ENCODE measurements at regions not wholly inside any gene's neighbourhood (a gene's known extent, or its start where the extent isn't known, plus 50 kb on each side); places are given as distances from the start of the nearest gene placed in this dataset.

DNA sequence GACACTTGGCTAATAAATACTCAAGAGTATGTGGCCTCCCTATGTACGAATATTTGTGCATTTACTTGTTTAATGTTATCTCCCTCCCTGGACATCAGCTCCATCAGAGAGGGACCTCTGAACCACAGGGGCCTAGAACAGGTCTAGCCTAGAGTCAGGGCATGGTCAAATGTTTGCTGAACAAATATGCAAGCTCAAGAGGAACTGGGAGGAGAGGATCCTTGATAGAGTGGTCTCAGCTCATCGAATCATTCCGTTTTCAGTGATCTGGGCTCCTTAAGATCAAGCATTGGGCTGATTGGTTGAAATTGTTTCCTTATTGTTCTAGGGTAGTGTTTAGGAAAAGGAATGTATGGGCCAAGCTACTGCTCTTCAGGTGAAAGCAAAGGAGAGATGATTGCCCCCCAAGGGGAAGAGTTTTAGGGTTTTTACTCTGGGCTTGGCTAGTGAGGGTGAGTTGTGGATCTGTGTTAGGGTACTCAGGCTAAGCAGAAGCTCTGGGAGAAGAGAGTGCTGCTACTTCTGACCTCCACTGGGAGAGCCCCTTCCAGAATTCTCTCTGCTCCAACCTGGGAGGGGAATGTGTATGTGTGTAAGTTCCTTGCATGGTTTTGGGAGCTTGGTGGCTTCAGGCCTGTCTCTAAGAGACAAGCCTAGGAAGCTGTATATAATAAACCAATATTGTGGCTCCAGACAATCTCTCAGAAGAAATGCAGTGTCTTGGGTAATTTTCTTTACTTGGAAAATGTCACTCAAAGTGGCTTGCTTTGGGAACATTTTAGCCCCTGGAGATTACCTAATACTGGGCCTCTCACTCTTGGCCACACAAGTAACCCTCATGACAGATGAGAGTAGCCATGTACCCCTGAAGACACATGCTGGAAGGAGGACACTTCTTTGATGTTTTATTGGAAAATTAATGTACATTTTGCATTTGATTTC is 110.0 kb downstream of the EMX2 start:
- H3K4me3 ChIP-seq (replicated peaks in 1 of 2; ENCODE audit: low read depth in 2 of 2, low read length in 2 of 2): no peak overlapping the region
- TF ChIP-seq, protein P1, sequence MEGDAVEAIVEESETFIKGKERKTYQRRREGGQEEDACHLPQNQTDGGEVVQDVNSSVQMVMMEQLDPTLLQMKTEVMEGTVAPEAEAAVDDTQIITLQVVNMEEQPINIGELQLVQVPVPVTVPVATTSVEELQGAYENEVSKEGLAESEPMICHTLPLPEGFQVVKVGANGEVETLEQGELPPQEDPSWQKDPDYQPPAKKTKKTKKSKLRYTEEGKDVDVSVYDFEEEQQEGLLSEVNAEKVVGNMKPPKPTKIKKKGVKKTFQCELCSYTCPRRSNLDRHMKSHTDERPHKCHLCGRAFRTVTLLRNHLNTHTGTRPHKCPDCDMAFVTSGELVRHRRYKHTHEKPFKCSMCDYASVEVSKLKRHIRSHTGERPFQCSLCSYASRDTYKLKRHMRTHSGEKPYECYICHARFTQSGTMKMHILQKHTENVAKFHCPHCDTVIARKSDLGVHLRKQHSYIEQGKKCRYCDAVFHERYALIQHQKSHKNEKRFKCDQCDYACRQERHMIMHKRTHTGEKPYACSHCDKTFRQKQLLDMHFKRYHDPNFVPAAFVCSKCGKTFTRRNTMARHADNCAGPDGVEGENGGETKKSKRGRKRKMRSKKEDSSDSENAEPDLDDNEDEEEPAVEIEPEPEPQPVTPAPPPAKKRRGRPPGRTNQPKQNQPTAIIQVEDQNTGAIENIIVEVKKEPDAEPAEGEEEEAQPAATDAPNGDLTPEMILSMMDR (IDR thresholded peaks at IDR 0.05; ENCODE audit: low read depth, low read length): no peak
- DNase-seq (ENCODE audit: low read depth in 2 of 2): no peak

DNA sequence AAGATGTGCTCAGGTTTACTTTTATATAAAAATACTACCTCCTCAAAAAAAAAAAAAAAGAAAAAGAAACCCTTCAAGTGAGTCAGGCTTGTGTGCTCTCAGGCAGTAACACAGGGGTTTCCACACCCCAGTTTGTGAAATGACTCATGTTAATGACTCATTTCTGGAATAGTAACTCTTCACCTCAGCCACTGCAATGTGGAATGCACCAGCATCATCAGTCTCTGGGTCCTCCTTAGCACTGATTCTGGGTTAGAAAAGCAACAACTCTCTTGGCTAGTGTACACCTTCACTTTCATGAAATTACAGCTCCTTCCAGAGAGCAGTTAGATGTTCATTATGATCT is 110.6 kb downstream of the EMX2 start:
- no peak overlapping the region for H3K4me3 ChIP-seq (replicated peaks in 1 of 2; ENCODE audit: low read depth in 2 of 2, low read length in 2 of 2)
- TF ChIP-seq, protein P1 (IDR thresholded peaks at IDR 0.05; ENCODE audit: low read depth, low read length): no peak
- DNase-seq (ENCODE audit: low read depth in 2 of 2): peak; percentile 71 to 79

DNA sequence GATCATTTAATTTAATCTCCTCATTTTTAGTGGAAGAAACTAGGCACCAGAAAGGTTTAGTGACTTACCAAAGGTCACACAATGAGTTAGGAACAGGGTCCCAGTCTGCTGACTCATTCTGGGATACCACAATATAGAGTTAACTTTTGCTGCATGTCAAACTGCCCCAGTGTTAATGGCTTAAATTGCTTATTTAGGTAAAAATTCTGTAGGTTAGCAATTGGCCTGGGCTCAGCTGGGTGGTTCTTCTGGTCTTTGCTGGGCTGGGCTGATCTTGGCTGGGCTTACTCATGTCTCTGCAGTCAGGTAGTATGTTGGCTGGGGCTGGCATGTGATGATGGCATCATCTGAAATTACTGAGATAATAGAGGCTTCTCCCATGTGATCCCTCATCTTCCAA is 111.6 kb downstream of the EMX2 start:
- H3K4me3 ChIP-seq (replicated peaks in 1 of 2; ENCODE audit: low read depth in 2 of 2, low read length in 2 of 2): no peak overlapping the region
- TF ChIP-seq, protein P1 (IDR thresholded peaks at IDR 0.05; ENCODE audit: low read depth, low read length): no peak
- no peak for DNase-seq (ENCODE audit: low read depth in 2 of 2)

DNA sequence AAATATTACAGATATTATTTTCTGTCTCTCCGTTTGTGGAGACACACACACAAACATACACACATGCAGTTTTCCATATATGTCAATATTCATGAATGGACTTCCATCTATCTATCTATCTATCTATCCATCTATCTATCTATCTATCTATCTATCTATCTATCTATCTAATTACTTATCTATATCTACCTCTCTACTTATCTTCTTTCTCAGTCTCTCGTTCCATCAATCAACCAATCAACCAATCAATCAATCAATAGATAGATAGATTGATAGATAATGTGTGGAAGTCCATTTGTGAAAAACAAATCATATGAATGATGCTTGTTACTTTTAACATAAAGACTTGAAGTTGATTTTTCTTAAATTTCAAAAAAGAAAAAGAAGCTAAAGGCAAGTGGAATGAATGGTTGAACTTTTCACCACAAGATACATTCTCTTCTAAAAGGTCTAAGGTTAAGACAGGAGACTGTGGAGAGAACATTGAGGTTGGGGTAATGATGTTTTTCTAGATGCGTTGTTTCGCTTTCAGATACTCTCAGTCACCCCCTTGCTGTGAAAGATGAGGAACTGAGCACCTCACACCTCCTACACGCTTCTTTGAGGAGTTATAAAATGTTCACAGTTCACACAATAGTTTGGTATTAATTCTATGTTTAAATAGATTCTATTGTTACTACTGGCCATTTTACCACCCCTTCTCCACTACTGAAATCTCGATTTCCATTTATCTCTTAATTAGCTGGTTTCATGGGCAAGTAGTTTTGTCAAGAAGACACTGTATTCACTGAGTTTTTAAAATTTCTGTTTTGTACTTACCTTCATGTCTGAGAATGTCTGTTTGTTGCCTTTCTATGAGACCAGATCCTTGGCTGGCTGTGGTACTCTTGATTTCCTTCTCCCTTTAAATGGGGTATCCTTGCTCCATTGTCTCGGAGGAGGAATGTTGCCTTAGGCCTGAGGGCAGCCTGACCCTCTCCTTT is 114.1 kb downstream of the EMX2 start:
- DNase-seq (ENCODE audit: low read depth in 2 of 2): no peak
- H3K4me3 ChIP-seq (replicated peaks in 1 of 2; ENCODE audit: low read depth in 2 of 2, low read length in 2 of 2): no peak overlapping the region
- TF ChIP-seq, protein P1 (IDR thresholded peaks at IDR 0.05; ENCODE audit: low read depth, low read length): no peak

DNA sequence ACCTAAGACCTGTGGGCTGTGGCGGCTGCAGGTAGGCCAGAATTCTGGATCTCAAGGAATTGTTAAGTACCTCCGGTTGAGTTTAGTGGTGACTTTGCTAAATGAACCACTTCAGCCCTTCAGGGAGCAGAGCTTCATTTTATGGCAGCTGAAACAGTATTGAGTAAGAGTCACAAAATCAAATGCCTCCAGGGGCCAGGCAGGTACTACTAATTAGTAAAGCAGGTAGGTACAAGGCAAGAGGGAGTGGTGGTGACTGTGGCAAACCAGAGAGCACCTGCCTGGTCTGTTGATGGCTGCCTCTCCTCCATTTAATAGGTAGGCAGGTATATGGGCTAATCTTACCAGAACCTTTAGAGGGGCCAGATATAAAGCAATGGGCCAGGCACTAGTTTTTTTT is 118.8 kb downstream of the EMX2 start:
- TF ChIP-seq, protein P1 (IDR thresholded peaks at IDR 0.05; ENCODE audit: low read depth, low read length): no peak
- no peak for DNase-seq (ENCODE audit: low read depth in 2 of 2)
- H3K4me3 ChIP-seq (replicated peaks in 1 of 2; ENCODE audit: low read depth in 2 of 2, low read length in 2 of 2): no peak overlapping the region

DNA sequence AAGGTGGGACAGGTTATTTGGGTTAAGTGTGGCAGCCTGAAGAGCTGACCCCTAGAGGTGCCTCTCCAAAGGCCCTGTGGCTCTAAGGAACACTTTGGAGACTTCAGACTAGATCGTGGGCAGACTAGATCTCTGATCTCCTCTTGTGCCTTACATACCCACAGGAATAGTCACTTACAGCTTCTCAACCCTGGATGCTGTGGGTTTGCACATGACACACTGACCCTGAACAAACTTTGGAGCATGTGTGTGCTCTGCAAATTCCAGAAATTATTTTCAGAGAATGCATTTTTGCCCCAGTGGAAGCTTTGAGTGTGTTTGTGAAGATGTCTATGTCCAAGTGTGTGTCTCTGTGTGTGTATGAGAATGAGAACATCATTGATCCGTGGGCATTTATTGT is 119.6 kb downstream of the EMX2 start:
- DNase-seq (ENCODE audit: low read depth in 2 of 2): no peak
- TF ChIP-seq, protein P1 (IDR thresholded peaks at IDR 0.05; ENCODE audit: low read depth, low read length): no peak
- no peak overlapping the region for H3K4me3 ChIP-seq (replicated peaks in 1 of 2; ENCODE audit: low read depth in 2 of 2, low read length in 2 of 2)

Data from cardiac fibroblast (primary cell).